PFSK-1 (cell line): ENCODE measurements at regions not wholly inside any gene's neighbourhood (a gene's known extent, or its start where the extent isn't known, plus 50 kb on each side); places are given as distances from the start of the nearest gene placed in this dataset.

ENCODE experiments used
- FOXP2 ChIP-seq: optimal IDR thresholded peaks from 2 replicates; pipeline ENCODE3; 2011; ENCODE audit warnings: borderline replicate concordance, control low read depth, inconsistent platforms; ENCODE audit not compliant: insufficient read depth; ENCODE audit errors: extremely low read length, extremely low read depth
- POLR2AphosphoS5 ChIP-seq: IDR thresholded peaks from 2 replicates; pipeline ENCODE4 v1.6.1; 2012; ENCODE audit warnings: low read depth, mild to moderate bottlenecking, control low read depth, low read length, moderate library complexity
- REST ChIP-seq, 2 experiments: IDR thresholded peaks; 2 replicates each; pipeline versions ENCODE4 v1.6.1 to v1.8.0; 2011 to 2012; ENCODE audit warnings: low read depth in 2 of 2, low read length in 2 of 2, control low read depth in 1 of 2, inconsistent platforms in 1 of 2, mild to moderate bottlenecking in 1 of 2, moderate library complexity in 1 of 2; ENCODE audit not compliant: insufficient read depth in 1 of 2
- SIN3A ChIP-seq: IDR thresholded peaks from 2 replicates; pipeline ENCODE4 v1.6.1; 2012; ENCODE audit warnings: mild to moderate bottlenecking, low read length, moderate library complexity, borderline replicate concordance; ENCODE audit not compliant: insufficient read depth
- TAF1 ChIP-seq: IDR thresholded peaks from 2 replicates; pipeline ENCODE4 v1.6.1; 2012; ENCODE audit warnings: low read length, control low read depth, borderline replicate concordance; ENCODE audit not compliant: insufficient read depth

- TF ChIP-seq POLR2AphosphoS5 (no peak), FOXP2 (no peak), TAF1 (no peak), SIN3A (no peak), REST (IDR thresholded peaks at IDR 0.05; ENCODE audit: insufficient read depth in 1 of 2, low read depth in 2 of 2, low read length in 2 of 2) (no peak)
Measured at GRCh38 chr18:65146482-65147021, 604.3 kb upstream of the CDH7 start.

GRCh38 chr18:65145312-65145711 is 605.5 kb upstream of the CDH7 start:
- no peak for TF ChIP-seq REST (IDR thresholded peaks at IDR 0.05; ENCODE audit: insufficient read depth in 1 of 2, low read depth in 2 of 2, low read length in 2 of 2)
- no peak for TF ChIP-seq FOXP2
- no peak for TF ChIP-seq SIN3A
- no peak for TF ChIP-seq TAF1
- TF ChIP-seq POLR2AphosphoS5: no peak

GRCh38 chr18:65133610-65134009 is 617.2 kb upstream of the CDH7 start:
- TF ChIP-seq POLR2AphosphoS5 (no peak), FOXP2 (no peak), REST (IDR thresholded peaks at IDR 0.05; ENCODE audit: insufficient read depth in 1 of 2, low read depth in 2 of 2, low read length in 2 of 2) (no peak), TAF1 (no peak), SIN3A (no peak)

- no peak for TF ChIP-seq POLR2AphosphoS5
Measured at GRCh38 chr18:65124633-65125032, 626.2 kb upstream of the CDH7 start.

GRCh38 chr18:65103864-65104263 is 646.9 kb upstream of the CDH7 start:
- TF ChIP-seq TAF1 (no peak), POLR2AphosphoS5 (no peak), REST (IDR thresholded peaks at IDR 0.05; ENCODE audit: insufficient read depth in 1 of 2, low read depth in 2 of 2, low read length in 2 of 2) (no peak), FOXP2 (no peak), SIN3A (no peak)
